Stomach (tissue), 4 donors: ENCODE measurements at regions not wholly inside any gene's neighbourhood (a gene's known extent, or its start where the extent isn't known, plus 50 kb on each side); places are given as distances from the start of the nearest gene placed in this dataset.

Source experiments
- CTCF ChIP-seq, 7 experiments: fragments of 450-650 bp in 4 of 7; fragments of 200-600 bp in 3 of 7; sonication (generic) in 3 of 7; IDR thresholded peaks; one replicate each; pipeline ENCODE4 v1.5.1; 2016 to 2019; ENCODE audit warnings: antibody characterized with exemption in 7 of 7, control low read depth in 2 of 7, mild to moderate bottlenecking in 1 of 7
- EP300 ChIP-seq: sonication (generic); formaldehyde crosslinking; IDR thresholded peaks from one replicate; pipeline ENCODE4 v1.6.1; 2017; ENCODE audit warnings: antibody characterized with exemption

GRCh38 chr6:17043148-17043522, 58.7 kb upstream of the STMND1 start:
- no peak for TF ChIP-seq CTCF (IDR thresholded peaks at IDR 0.05)
- no peak for TF ChIP-seq EP300
